ENCODE measurements at regions not wholly inside any gene's neighbourhood (a gene's known extent, or its start where the extent isn't known, plus 50 kb on each side); places are given as distances from the start of the nearest gene placed in this dataset.

DNA sequence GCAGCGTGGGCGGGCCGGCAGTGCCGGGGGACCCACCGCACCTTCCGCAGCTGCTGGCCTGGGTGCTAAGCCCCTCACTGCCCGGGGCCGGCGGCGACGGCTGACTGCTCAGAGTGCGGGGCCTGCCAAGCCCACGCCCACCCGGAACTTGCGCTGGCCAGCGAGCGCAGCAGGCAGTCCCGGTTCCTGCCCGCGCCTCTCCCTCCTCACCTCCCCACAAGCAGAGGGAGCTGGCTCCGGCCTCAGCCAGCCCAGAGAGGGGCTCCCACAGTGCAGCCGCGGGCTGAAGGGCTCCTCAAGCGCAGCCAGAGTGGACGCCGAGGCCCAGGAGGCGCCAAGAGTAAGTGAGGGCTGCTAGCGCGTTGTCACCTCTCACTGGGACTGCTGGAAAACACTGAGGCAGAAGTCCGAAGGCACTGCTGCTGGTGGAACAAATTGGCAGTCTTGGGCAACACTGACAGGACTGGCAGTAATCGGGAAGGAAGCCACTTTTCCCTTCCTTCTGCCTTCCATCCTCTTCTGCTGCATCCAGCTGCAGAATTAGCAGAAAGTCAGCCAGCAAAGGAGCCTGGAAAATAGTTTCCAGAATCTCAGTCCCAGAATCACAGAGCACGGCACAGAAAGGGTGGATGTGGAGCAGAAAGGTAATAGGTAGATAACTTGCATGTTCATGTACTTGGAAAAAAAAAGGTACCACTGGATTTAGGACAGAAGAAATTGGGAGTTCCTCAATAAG, 179.4 kb upstream of the FN1 start:
- Histone ChIP-seq H3K27ac (ENCODE audit: low read depth, low read length) (no peak overlapping the region), H4K8ac (ENCODE audit: extremely low read depth, insufficient read depth, low read length) (no peak overlapping the region), H2BK15ac (ENCODE audit: low read length) (no peak overlapping the region), H2BK20ac (ENCODE audit: low read length) (no peak overlapping the region), H3K79me1 (ENCODE audit: low read depth, low read length) (no peaks in the 10 kb centered on the region), H3K23ac (ENCODE audit: insufficient read length) (no peak overlapping the region), H3K4me2 (ENCODE audit: insufficient read depth in 1 of 2, low read depth in 2 of 2, low read length in 2 of 2) (no peak overlapping the region), H3K14ac (ENCODE audit: insufficient read length) (no peak overlapping the region), H3K4me1 (replicated peaks in 1 of 4; ENCODE audit: control insufficient read depth in 3 of 4, insufficient read depth in 4 of 4, low read length in 3 of 4) (peaks cover 3 to 8% (median 3%) of the 10 kb centered on the region in 4 experiments; a peak in 6 of 7 replicates), H2BK5ac (ENCODE audit: low read depth, low read length) (no peak overlapping the region), H3K23me2 (ENCODE audit: low read depth, low read length) (no peaks in the 10 kb centered on the region), H4K5ac (ENCODE audit: insufficient read length, low read depth, low read length) (no peak overlapping the region), H2AK5ac (ENCODE audit: low read depth, low read length) (no peak overlapping the region), H3K4ac (replicated peaks; ENCODE audit: insufficient read length, low read depth, low read length) (no peak overlapping the region), H3K79me2 (ENCODE audit: control insufficient read depth in 1 of 2, insufficient read depth in 2 of 2, low read length in 2 of 2) (no peaks in the 10 kb centered on the region), H3K56ac (replicated peaks; ENCODE audit: insufficient read length, low read depth, low read length) (no peak overlapping the region), H4K91ac (replicated peaks; ENCODE audit: insufficient read length, low read length) (no peak overlapping the region), H3K27me3 (replicated peaks in 1 of 4; ENCODE audit: control insufficient read depth in 3 of 4, extremely low read depth in 1 of 4, insufficient read depth in 3 of 4, low read length in 3 of 4) (no peaks in the 10 kb centered on the region), H2BK12ac (ENCODE audit: low read depth, low read length) (no peak overlapping the region), H3K4me3 (ENCODE audit: extremely low read depth in 1 of 4, insufficient read depth in 2 of 4, low read depth in 3 of 4, low read length in 4 of 4) (no peak overlapping the region), H3K18ac (ENCODE audit: extremely low read depth, low read length) (no peak overlapping the region), H2AFZ (ENCODE audit: low read length) (no peak overlapping the region), H4K20me1 (replicated peaks in 1 of 2; ENCODE audit: control insufficient read depth in 1 of 2, insufficient read depth in 2 of 2, low read length in 2 of 2) (no peaks in the 10 kb centered on the region), H3K9ac (replicated peaks in 1 of 4; ENCODE audit: extremely low read depth in 1 of 4, low read depth in 3 of 4, low read length in 3 of 4) (no peak overlapping the region), H3K36me3 (ENCODE audit: control insufficient read depth in 2 of 4, insufficient read depth in 4 of 4, low read length in 3 of 4) (no peaks in the 10 kb centered on the region), H3K9me3 (ENCODE audit: insufficient read depth in 2 of 2, low read depth in 1 of 2, low read length in 1 of 2) (peaks cover 7 to 14% of the 10 kb centered on the region in 2 experiments), H2BK120ac (replicated peaks; ENCODE audit: low read depth, low read length) (no peak overlapping the region)
- no peak for FAIRE-seq
- no peak for TF ChIP-seq HDAC6 (IDR thresholded peaks at IDR 0.05; ENCODE audit: low read depth, low read length)
- no peak for TF ChIP-seq GTF2F1 (IDR thresholded peaks at IDR 0.05; ENCODE audit: borderline replicate concordance, low read depth, low read length)
- TF ChIP-seq TCF12 (IDR thresholded peaks at IDR 0.05; ENCODE audit: low read depth, low read length): no peak
- ChIA-PET CTCF (ENCODE audit: partially characterized antibody) (no interaction called here), POLR2A (ENCODE audit: partially characterized antibody) (no interaction called here)
- no peak for DNase-seq (ENCODE audit: low read depth in 1 of 2, low spot score in 2 of 2)
- WGBS, 2 experiments (ENCODE audit: extremely low coverage in 1 of 2, insufficient coverage in 1 of 2, insufficient read length in 1 of 2, insufficient replicate concordance in 2 of 2, low coverage in 1 of 2, low lambda C conversion rate in 2 of 2, missing lambda C conversion rate in 1 of 2): 94% methylated on average over 19 of the region's 32 CpGs; no CpG with 5 or more reads in 1 of the 2 experiments

Measured in H1 (cell line).